ENCODE measurements at regions not wholly inside any gene's neighbourhood (a gene's known extent, or its start where the extent isn't known, plus 50 kb on each side); places are given as distances from the start of the nearest gene placed in this dataset.
"Not testable (repeated sequence)": the region's sequence is repeated elsewhere in the genome, so short reads cannot be mapped to it uniquely, and the experiment has no call there.

DNA sequence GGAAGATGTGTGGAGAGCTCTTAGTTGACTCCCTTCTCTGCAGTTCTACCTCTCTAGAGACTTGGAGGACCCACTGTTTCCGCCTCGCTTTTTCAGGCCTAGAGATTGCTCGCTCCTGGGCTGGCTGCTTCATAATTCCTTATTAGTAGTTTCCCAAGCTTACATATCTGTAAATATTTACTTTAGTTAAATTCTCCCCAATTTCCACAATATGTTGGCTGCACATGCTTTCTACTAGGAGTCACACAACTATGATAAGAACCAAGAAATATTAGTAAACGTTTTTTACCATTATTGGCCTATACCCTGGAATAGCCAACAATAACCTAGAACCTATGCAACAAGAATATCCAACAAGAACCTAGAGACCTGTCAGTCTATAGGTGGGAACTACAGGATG lies 129.0 kb upstream of the RUNX1 start:
- no peak for DNase-seq

DNA sequence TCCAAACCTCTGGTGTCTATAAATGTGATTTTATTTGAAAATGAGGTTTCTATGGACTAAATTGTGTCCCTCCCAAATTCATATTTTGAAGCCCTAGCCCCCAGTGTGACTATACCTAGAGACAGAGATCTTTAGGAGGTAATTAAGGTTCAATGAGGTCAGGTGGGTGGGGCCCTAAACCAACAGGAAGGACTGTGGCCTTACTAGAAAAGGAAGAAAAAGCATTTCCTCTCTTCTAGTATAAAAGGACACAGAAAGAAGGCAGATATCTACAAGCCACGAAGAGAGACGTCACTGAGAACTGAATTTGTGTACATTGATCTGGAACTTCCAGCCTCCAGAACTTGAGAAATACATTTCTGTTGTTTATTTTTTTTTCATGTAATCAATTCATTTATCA lies 123.1 kb upstream of the RUNX1 start:
- no peak for DNase-seq

GRCh38 chr21:35171385-35171784 lies 122.3 kb upstream of the RUNX1 start:
- DNase-seq, result no peak

GRCh38 chr21:35170818-35171217 lies 121.7 kb upstream of the RUNX1 start:
- DNase-seq, result no peak

DNA sequence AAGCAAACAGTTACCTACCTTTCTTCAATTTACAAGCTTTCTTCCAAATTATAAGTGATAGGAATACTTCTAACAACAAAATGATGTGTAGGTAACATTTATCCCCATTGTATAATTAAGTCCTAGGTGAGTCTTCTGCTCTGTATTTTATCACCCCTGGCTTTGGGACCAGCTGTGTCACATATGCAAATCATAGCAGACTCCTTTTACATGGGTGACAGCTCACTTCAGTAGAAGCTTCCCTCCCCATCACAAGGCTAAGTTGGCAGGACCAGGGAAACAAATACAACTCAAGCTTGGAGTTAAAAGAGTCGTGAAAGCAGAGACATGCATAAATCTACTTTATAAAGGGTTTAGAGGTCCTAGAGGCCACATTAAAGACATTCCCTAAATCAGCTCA lies 121.1 kb upstream of the RUNX1 start:
- no peak for DNase-seq

DNA sequence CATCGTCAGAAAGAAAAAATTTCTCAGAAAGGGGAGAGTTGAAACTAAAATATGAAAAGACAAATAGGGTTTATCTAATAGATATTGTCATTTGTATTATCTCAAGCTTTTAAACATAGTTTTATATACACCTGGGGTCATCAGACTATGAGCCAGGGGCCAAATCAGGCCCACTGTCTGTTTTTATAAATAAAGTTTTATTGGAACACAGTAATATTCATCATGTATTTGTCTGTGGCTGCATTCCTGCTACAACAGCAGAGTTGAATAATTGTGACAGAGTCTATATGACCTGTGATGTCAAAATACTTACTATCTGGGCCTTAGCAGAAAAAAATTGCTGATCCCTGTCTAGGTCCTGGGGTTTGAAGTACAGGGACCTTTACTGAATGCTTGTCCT lies 120.5 kb upstream of the RUNX1 start:
- DNase-seq, result no peak

DNA sequence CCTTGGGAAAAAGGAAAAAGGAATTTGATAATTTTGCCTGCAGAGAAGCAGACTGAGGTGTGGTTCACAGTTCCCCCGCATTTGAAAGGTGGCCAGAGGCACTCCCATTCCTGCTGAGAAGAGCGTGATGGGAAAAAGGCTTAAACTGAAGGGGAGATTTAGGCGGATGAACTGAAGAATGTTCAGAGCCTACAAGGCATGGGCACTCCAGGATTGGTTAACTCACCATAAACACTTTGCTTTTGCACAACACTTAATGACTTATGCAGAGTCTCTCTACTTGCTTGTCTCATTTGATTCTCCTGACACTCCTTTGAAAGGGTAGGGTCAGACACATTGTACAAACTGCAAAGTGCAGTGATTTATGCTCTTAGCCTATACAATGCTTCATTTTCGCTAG lies 119.6 kb upstream of the RUNX1 start:
- no peak for DNase-seq

GRCh38 chr21:35164971-35165483 lies 115.9 kb upstream of the RUNX1 start:
- no peak for DNase-seq

GRCh38 chr21:35164380-35164779 lies 115.3 kb upstream of the RUNX1 start:
- DNase-seq, result no peak

DNA sequence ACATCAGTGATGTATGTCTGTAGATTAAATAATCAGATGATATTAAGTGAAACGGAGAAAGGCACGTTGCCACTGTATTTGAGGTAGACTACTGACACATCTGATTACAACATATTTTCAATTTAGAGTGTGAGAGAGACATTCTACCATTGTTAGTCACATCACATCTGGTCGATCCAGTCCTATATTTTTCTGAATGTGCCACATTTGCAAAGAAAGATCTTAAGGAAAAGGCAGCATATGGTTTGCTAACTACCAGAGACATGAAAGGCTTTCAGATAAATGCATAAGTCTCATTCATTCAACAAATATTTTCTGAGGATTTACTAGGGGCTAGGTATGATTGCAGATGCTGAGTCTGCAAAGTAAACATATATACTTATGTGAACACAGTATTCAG lies 114.3 kb upstream of the RUNX1 start:
- DNase-seq, result no peak

- DNase-seq, result no peak
Observed at GRCh38 chr21:35162831-35163230, 113.7 kb upstream of the RUNX1 start.

DNA sequence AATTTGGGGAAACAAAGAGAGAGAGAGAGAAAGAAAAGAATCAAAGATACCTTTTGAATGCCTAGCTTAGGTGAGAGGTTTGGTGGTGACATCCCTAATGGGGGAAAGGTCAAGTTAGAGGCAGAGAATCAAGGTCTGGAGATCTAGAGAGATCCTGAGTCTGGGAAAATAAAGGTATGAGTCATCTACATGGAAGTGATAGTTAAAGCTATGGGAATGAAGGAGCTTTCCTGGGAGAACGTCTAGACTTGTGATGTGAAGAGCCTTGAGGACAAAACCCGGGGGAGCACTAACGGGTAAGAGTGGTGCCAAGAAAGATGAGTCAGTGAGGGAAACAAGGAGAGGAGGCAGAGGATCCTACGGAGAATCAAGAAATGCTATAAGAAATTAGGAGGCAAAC lies 110.8 kb upstream of the RUNX1 start:
- DNase-seq, result no peak

- DNase-seq, result not testable (repeated sequence)
Observed at GRCh38 chr21:35157374-35157773, 108.3 kb upstream of the RUNX1 start.

GRCh38 chr21:35156293-35157278 lies 107.5 kb upstream of the RUNX1 start:
- no peak for DNase-seq

DNA sequence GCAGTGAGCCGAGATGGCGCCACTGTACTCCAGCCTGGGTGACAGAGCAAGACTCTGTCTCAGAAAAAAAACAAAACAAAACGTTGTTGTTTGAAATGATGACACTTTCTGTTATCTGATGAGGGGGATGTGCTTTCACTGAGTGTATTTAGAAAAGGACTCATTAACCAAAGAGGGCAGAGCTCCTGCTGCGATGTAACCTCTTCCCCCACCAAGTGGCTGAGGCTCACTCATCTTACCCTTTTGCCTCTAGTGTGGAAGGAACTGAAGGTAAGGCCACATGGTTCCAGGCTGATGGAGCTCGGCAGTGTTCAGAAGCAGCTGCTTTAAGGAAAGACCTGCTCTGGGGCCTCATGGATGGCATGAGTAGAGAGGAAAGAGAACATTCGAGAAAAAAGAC lies 105.7 kb upstream of the RUNX1 start:
- no peak for DNase-seq

- no peak for DNase-seq
Observed at GRCh38 chr21:35153671-35154070, 104.6 kb upstream of the RUNX1 start.

DNA sequence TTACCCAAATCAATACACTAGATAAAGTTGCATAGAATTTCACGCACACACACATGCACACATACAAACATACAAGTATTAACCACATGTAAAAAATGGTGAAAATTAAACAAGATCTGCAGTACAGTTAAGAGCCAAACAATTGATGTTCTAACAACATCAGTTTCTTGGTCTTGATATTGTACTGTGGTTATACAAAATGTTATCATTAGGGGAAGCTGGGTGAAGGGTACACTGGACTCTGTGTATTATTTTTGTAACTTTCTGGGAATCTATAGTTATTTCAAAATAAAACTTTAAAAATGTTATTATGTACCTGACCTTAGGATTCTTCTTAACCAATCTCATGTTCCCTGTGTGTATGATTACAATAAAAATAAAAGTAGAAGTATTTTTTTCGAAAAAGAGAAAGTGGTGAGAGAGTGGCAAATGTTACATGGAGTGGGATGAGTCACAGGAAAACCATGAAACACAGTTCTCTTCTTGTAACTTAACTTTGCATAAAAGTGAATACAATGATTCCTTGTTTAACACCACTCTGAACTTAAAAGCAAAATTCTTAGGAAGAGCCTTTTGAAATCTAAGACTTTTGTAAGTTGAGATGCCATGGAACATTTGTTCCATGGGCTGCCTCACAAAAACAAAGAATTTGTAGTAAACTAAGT lies 101.6 kb upstream of the RUNX1 start:
- DNase-seq, result no peak

DNA sequence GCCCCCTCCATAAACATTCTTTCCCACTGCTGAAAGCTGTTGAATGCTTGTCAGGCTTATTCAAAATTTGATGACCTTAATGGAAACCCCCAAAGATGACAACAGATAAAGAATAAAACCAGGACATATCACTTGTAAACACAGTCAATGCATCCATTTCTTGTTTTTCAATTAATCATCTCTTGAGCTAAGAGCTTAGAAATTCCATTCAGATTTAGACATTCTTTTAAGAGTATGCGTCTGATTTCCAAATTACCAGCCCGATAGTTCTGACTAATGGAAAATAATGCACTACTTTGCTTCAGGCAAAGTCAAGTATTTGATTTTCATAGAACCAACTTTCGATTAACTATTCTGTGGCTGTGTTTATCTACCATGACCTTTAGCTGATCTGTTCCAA lies 100.6 kb upstream of the RUNX1 start:
- DNase-seq, result no peak

DNA sequence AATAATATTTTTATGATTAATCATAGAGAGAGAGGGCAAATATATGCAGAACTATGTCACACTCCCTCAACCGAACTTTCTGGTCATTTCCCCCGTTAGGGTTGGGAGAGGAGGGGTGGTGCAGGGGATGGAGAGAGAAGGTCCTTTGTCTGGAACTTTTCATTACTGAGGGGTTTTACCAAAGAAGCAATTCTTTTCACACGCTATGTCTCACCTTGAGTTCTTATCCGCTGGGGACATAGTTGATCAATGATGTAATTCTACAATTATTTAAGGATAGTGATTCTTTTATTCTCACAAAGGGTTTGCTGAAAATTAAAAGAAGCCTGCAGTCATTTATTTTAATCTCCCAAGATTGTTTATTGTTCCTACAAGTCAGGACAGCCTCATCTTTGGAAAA lies 98.3 kb upstream of the RUNX1 start:
- no peak for DNase-seq

DNA sequence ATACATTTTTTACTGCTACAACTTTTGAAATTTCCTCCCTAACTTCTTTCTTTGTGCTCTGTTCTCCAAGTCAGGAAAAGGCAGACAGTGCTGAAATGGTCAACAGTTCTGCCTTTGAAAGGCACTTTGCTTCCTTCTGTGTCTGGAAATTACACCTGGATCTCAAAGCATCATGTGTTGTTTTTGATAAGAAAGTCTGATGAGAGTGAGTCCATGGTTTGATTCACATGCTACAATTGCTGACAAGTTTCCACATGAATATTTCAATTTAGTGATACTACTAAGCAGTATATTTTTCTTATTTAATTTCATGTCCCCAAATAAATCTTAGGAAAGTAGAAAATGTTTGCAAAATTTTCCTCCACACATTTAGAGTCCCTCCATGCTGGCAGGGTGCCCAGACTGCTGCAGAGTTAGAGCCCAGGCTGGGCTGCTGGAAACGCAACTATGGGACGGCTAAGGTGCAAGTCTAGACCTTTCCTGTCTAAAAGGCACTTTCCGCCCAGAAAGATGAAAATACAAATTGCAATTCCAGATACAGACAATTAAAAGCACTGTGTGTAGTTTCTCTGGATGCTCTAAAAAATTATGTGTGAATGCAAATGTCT lies 96.6 kb upstream of the RUNX1 start:
- DNase-seq, result no peak

DNA sequence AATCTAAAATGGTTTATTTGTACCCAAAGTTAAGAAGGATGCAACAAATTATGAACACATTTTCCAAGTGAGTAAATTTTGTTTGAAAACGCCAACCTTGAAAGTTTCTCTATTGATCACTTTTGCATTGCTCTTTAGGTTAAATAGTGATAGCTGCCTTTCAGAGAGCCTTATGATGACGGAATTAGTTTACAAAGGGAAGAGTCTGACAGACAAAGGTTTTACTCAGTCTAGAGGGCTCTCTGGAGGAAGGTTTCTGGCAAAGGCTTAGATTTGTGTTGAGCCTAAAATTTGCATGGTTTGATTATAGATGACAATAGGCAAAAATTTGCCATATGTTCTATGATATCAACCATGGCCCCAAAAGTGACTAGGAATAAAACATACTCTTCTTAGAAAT lies 95.9 kb upstream of the RUNX1 start:
- no peak for DNase-seq

- DNase-seq, result no peak
Observed at GRCh38 chr21:35142036-35142815, 93.1 kb upstream of the RUNX1 start.

DNA sequence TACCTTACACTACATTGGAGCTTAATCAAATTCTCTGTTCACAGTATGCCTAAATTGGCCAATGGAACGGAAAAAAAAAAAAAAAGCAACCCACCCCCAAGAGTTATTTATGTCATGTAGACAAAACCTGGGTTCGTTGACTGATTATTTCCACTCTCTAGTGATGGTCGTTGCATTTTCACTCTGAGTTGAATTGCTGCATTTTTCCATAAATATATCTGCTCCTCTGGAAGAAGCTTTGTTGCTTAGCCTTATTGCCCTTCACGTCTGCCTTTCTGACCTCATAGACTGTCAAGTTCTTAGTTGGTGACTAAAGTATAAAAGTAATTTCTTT lies 90.2 kb upstream of the RUNX1 start:
- no peak for DNase-seq

Measured in activated naive CD4-positive, alpha-beta T cell treated with Interleukin-2 at 50 U/mL for 16 hours (primary cell).